Parathyroid adenoma (tissue), 2 donors: ENCODE measurements at regions not wholly inside any gene's neighbourhood (a gene's known extent, or its start where the extent isn't known, plus 50 kb on each side); places are given as distances from the start of the nearest gene placed in this dataset.

Source experiments
- H2AFZ ChIP-seq: fragments of 300-600 bp; sonication (generic); one replicate; pipeline ENCODE4 v1.7.0; 2017; ENCODE audit warnings: antibody characterized with exemption, mild to moderate bottlenecking
- H3K27ac ChIP-seq: fragments of 300-600 bp; sonication (generic); one replicate; pipeline ENCODE4 v1.7.0; 2017
- H3K27me3 ChIP-seq: fragments of 300-600 bp; sonication (generic); one replicate; pipeline ENCODE4 v1.7.0; 2017; ENCODE audit warnings: low read length; ENCODE audit not compliant: control insufficient read depth, insufficient read depth
- H3K36me3 ChIP-seq: fragments of 300-600 bp; sonication (generic); one replicate; pipeline ENCODE4 v1.7.0; 2017; ENCODE audit warnings: low read length; ENCODE audit not compliant: control insufficient read depth, insufficient read depth
- H3K4me1 ChIP-seq: fragments of 300-600 bp; sonication (generic); one replicate; pipeline ENCODE4 v1.7.0; 2017; ENCODE audit warnings: control low read depth
- H3K4me2 ChIP-seq: fragments of 300-600 bp; sonication (generic); one replicate; pipeline ENCODE4 v1.7.0; 2017; ENCODE audit warnings: low read length
- H3K4me3 ChIP-seq: fragments of 300-600 bp; sonication (generic); one replicate; pipeline ENCODE4 v1.7.0; 2017; ENCODE audit warnings: low read depth, low read length
- H3K79me2 ChIP-seq: fragments of 300-600 bp; sonication (generic); one replicate; pipeline ENCODE4 v1.7.0; 2017; ENCODE audit warnings: control low read depth
- H3K9ac ChIP-seq: fragments of 300-600 bp; sonication (generic); one replicate; pipeline ENCODE4 v1.7.0; 2017; ENCODE audit warnings: mild to moderate bottlenecking
- H3K9me3 ChIP-seq: fragments of 300-600 bp; sonication (generic); one replicate; pipeline ENCODE4 v1.7.0; 2017; ENCODE audit warnings: low read length; ENCODE audit not compliant: control insufficient read depth
- TF ChIP-seq, protein P1 (sequence below): fragments of 300-600 bp; sonication (generic); IDR thresholded peaks from one replicate; pipeline ENCODE4 v1.7.0; 2017; ENCODE audit warnings: antibody characterized with exemption, mild to moderate bottlenecking
- donor health status: primary hyperparathyroidism.

DNA sequence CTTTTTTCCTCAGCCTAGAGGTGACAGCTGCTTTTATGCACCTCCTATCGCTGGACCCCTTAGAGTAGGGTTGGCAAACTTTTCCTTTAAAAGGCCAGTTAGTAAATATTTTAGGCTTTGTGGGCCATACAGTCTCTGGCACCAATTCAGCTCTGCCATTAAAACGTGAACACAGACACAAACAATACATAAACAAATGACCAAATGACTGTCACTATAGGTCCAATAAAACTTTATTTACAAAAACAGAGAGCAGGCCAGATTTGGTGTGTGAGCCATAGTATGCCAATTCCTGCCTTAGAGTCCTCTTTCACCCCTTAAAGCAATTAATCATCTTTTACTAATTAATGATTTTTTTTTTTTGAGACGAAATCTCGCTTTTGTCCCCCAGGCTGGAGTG, 61.1 kb upstream of the RPS13 start:
- H3K4me1 ChIP-seq, result no peaks in the 10 kb centered on the region
- H3K79me2 ChIP-seq, result no peaks in the 10 kb centered on the region
- TF ChIP-seq, protein P1, sequence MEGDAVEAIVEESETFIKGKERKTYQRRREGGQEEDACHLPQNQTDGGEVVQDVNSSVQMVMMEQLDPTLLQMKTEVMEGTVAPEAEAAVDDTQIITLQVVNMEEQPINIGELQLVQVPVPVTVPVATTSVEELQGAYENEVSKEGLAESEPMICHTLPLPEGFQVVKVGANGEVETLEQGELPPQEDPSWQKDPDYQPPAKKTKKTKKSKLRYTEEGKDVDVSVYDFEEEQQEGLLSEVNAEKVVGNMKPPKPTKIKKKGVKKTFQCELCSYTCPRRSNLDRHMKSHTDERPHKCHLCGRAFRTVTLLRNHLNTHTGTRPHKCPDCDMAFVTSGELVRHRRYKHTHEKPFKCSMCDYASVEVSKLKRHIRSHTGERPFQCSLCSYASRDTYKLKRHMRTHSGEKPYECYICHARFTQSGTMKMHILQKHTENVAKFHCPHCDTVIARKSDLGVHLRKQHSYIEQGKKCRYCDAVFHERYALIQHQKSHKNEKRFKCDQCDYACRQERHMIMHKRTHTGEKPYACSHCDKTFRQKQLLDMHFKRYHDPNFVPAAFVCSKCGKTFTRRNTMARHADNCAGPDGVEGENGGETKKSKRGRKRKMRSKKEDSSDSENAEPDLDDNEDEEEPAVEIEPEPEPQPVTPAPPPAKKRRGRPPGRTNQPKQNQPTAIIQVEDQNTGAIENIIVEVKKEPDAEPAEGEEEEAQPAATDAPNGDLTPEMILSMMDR, result no peak
- H3K4me2 ChIP-seq, result no peak overlapping the region
- H3K27ac ChIP-seq, result no peak overlapping the region
- H3K9me3 ChIP-seq, result no peaks in the 10 kb centered on the region
- no peak overlapping the region for H3K9ac ChIP-seq
- no peak overlapping the region for H3K4me3 ChIP-seq
- H3K36me3 ChIP-seq, result no peaks in the 10 kb centered on the region
- no peak overlapping the region for H2AFZ ChIP-seq
- no peaks in the 10 kb centered on the region for H3K27me3 ChIP-seq

DNA sequence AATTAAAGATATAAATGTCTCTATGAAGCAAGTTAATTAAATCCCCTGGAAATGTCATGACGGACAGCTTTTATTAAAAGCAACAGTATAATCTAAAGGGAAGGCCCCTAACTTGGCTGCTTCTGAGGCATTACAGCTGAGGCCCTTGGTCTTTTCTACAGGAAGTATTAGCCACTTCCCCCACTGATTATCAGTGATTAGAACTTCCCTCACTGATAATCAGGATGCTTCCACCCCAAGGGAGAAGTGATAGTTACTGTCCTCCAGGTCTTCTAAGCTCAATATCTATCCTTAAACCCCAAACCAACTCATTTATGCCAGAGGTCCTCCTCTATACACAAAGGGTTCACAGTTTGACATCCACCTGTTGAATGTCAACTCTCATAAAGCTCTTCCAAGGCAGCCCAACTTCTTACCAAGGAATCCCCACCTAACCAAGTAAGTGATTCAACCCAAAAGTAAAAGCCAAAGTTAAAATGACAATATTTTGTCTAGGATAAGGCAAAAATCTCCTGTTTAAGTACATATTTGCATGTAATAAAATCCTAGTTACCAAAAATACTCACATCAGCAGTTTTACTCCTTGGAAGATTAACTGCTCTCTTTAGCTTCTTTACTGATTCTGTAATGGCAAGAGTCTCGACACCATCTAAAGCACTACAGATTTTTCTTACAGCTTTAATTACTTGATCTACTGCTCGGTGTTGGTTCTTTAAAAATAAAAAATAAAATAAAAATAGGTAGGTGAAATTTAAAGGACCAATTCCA, 58.6 kb upstream of the RPS13 start:
- Histone ChIP-seq H3K9ac (no peak overlapping the region), H3K4me3 (no peak overlapping the region), H3K27me3 (no peaks in the 10 kb centered on the region), H2AFZ (no peak overlapping the region), H3K4me1 (no peaks in the 10 kb centered on the region), H3K4me2 (no peak overlapping the region), H3K9me3 (no peaks in the 10 kb centered on the region), H3K27ac (no peak overlapping the region), H3K79me2 (no peaks in the 10 kb centered on the region), H3K36me3 (no peaks in the 10 kb centered on the region)
- TF ChIP-seq, protein P1, result no peak

DNA sequence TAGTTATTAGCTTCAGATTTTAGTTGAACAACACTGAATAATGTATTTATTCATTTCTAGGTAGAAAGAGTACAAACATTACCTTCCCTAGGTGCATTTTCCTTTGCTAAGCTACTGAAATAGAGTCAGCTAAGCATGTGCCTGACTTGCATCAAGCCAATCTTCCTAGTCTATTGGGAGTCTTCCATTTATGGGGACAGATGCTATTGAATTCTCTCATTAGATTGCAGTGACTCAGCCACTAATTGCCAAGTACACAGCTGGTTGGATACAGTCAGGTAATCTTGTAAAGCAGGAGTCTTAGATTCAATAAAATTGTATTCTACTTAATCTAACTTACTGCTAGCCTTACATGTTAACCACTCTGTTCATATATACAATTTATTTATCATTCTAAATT, 55.2 kb upstream of the RPS13 start:
- Histone ChIP-seq H3K36me3 (no peaks in the 10 kb centered on the region), H3K9ac (no peak overlapping the region), H3K9me3 (no peaks in the 10 kb centered on the region), H3K27ac (no peak overlapping the region), H3K4me2 (no peak overlapping the region), H3K79me2 (no peaks in the 10 kb centered on the region), H3K4me1 (no peaks in the 10 kb centered on the region), H3K4me3 (no peak overlapping the region), H2AFZ (no peak overlapping the region), H3K27me3 (no peaks in the 10 kb centered on the region)
- TF ChIP-seq, protein P1, result no peak

DNA sequence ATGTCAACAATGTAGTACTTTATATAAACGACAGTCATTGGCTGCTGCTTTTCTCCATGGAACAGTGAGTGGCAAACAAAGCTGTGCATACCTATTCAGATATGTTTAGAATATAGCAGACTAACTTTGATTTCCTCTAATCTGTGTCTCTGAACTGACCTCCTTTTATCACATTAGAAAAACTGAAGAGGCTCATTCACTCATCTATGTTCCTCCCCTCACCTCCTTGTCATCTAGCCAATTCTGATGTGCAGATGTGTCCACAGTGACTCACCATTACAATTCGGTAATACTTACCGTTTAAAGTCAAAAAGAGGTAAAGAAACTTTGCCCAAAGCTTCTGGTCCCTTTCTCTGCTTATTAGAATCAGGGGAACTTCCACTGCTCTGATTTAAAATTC, 51.5 kb upstream of the RPS13 start:
- H3K4me3 ChIP-seq, result no peak overlapping the region
- no peaks in the 10 kb centered on the region for H3K4me1 ChIP-seq
- H3K27me3 ChIP-seq, result no peaks in the 10 kb centered on the region
- H3K27ac ChIP-seq, result no peak overlapping the region
- H3K36me3 ChIP-seq, result no peaks in the 10 kb centered on the region
- no peaks in the 10 kb centered on the region for H3K9me3 ChIP-seq
- no peaks in the 10 kb centered on the region for H3K79me2 ChIP-seq
- no peak overlapping the region for H3K4me2 ChIP-seq
- TF ChIP-seq, protein P1, result no peak
- H2AFZ ChIP-seq, result no peak overlapping the region
- H3K9ac ChIP-seq, result no peak overlapping the region
